ENCODE measurements at regions not wholly inside any gene's neighbourhood (a gene's known extent, or its start where the extent isn't known, plus 50 kb on each side); places are given as distances from the start of the nearest gene placed in this dataset.

- TF ChIP-seq CTCF (IDR thresholded peaks at IDR 0.05): no peak
- TF ChIP-seq EZH2 (IDR thresholded peaks at IDR 0.05): no peak
Observed at GRCh38 chr5:69043655-69043996, 50.2 kb upstream of the SLC30A5 start.

Measured in neural progenitor cell (in vitro differentiated cells).